OCI-LY3 (cell line): ENCODE measurements at regions not wholly inside any gene's neighbourhood (a gene's known extent, or its start where the extent isn't known, plus 50 kb on each side); places are given as distances from the start of the nearest gene placed in this dataset.

Experiments used
- H2AFZ ChIP-seq: fragments of 200-600, 300-600 bp; shearing (Covaris generic); 2 replicates; pipeline ENCODE4 v1.6.0; 2014; ENCODE audit warnings: antibody characterized with exemption, low read depth, low read length
- H3K27ac ChIP-seq: fragments of 200-600, 300-600 bp; sonication (generic); 2 replicates; pipeline ENCODE4 v1.5.1; 2014; ENCODE audit warnings: mild to moderate bottlenecking, low read length, moderate library complexity, mixed read lengths
- H3K27me3 ChIP-seq: fragments of 200-600, 300-600 bp; sonication (generic); 2 replicates; pipeline ENCODE4 v1.6.1; 2014; ENCODE audit warnings: low read depth, low read length, mixed read lengths
- H3K36me3 ChIP-seq: fragments of 200-600, 300-600 bp; sonication (generic); replicated peaks from 2 replicates; pipeline ENCODE3; 2014; ENCODE audit warnings: low read depth, low read length, mixed read lengths
- H3K4me1 ChIP-seq: fragments of 300-600, 200-600 bp; sonication (generic); 2 replicates; pipeline ENCODE4 v1.6.1; 2014; ENCODE audit warnings: low read length, mixed read lengths
- H3K4me2 ChIP-seq: fragments of 200-600, 300-600 bp; sonication (generic); 2 replicates; pipeline ENCODE4 v1.6.1; 2014; ENCODE audit warnings: low read length, mixed read lengths
- H3K4me3 ChIP-seq: fragments of 300-600, 200-600 bp; sonication (generic); 2 replicates; pipeline ENCODE4 v1.5.1; 2014; ENCODE audit warnings: antibody characterized with exemption, mild to moderate bottlenecking, low read length, moderate library complexity
- H3K79me2 ChIP-seq: fragments of 300-600, 200-600 bp; shearing (Covaris generic); 2 replicates; pipeline ENCODE4 v1.6.1; 2014; ENCODE audit warnings: mild to moderate bottlenecking, low read length, mixed read lengths
- H3K9ac ChIP-seq: fragments of 300-600, 200-600 bp; shearing (Covaris generic); 2 replicates; pipeline ENCODE4 v1.6.0; 2014; ENCODE audit warnings: mild to moderate bottlenecking, low read length, moderate library complexity
- H3K9me3 ChIP-seq: fragments of 200-600, 300-600 bp; shearing (Covaris generic); 2 replicates; pipeline ENCODE4 v1.6.1; 2014; ENCODE audit warnings: low read length, mixed read lengths; ENCODE audit not compliant: insufficient read depth
- H4K20me1 ChIP-seq: fragments of 200-600, 300-600 bp; sonication (generic); 2 replicates; pipeline ENCODE4 v1.6.1; 2016; ENCODE audit warnings: low read length, mixed read lengths; ENCODE audit not compliant: insufficient read depth
- EZH2phosphoT487 ChIP-seq: fragments of 200-600 bp; shearing (Covaris generic); IDR thresholded peaks from 2 replicates; pipeline ENCODE4 v1.6.1; 2018; ENCODE audit warnings: antibody characterized with exemption, mixed run types, low read depth
- TF ChIP-seq, protein P1 (sequence below): fragments of 200-600, 300-600 bp; sonication (generic); IDR thresholded peaks from 2 replicates; pipeline ENCODE4 v1.5.1; 2014; ENCODE audit warnings: antibody characterized with exemption, low read length, low read depth

DNA sequence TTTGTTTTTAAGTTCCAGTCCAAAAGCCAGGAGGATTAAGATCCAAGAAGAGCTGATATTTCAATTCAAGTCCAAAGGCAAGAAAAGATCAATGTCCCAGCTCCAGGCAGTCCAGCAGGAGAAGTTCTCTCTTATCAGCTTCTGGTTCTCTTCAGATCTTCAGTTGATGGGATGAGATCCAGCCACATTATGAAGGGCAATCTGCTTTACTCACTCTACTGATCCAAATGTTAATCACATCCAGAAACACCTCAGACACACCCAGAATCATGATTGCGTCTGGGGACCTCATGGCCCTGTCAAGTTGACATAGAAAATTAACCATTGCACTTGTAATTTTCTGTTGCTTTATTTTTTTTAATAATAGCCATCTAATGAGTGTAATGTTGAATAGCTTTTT is 178.4 kb downstream of the HERPUD2 start:
- TF ChIP-seq, protein P1, sequence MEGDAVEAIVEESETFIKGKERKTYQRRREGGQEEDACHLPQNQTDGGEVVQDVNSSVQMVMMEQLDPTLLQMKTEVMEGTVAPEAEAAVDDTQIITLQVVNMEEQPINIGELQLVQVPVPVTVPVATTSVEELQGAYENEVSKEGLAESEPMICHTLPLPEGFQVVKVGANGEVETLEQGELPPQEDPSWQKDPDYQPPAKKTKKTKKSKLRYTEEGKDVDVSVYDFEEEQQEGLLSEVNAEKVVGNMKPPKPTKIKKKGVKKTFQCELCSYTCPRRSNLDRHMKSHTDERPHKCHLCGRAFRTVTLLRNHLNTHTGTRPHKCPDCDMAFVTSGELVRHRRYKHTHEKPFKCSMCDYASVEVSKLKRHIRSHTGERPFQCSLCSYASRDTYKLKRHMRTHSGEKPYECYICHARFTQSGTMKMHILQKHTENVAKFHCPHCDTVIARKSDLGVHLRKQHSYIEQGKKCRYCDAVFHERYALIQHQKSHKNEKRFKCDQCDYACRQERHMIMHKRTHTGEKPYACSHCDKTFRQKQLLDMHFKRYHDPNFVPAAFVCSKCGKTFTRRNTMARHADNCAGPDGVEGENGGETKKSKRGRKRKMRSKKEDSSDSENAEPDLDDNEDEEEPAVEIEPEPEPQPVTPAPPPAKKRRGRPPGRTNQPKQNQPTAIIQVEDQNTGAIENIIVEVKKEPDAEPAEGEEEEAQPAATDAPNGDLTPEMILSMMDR, result no peak

DNA sequence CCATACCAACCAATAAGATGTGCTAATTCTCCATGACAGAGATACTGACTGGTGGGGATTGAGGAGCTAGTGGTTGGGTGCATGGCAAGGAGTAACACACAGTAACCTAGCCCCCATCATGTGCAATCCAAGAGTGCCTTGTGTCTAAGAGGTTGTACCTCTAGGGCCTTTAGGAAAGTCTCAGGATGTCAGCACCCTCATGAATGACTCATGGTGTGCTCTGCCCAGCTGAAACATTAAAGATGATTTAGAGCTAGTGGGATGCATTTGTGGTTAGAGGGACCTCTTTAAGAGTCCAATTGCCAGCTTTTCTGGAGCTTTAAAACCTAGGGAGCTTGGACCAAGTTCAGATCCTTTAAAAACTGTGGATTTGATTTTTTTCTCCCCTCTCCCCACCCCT is 181.1 kb downstream of the HERPUD2 start:
- no peak overlapping the region for H3K9ac ChIP-seq
- H3K4me2 ChIP-seq, result no peak overlapping the region
- H3K27me3 ChIP-seq, result peaks cover 34% of the 10 kb centered on the region
- H2AFZ ChIP-seq, result no peak overlapping the region
- TF ChIP-seq EZH2phosphoT487, result no peak
- TF ChIP-seq, protein P1, result no peak
- no peaks in the 10 kb centered on the region for H3K79me2 ChIP-seq
- H3K4me3 ChIP-seq, result no peak overlapping the region
- H3K9me3 ChIP-seq, result no peaks in the 10 kb centered on the region
- no peaks in the 10 kb centered on the region for H3K36me3 ChIP-seq
- no peak overlapping the region for H3K27ac ChIP-seq
- H4K20me1 ChIP-seq, result no peaks in the 10 kb centered on the region
- no peaks in the 10 kb centered on the region for H3K4me1 ChIP-seq

More for the DNA sequence above, 178.4 kb downstream of the HERPUD2 start:
- H3K79me2 ChIP-seq, result no peaks in the 10 kb centered on the region
- no peak overlapping the region for H3K4me3 ChIP-seq
- no peak overlapping the region for H3K9ac ChIP-seq
- H4K20me1 ChIP-seq, result no peaks in the 10 kb centered on the region
- H3K36me3 ChIP-seq, result no peaks in the 10 kb centered on the region
- peaks cover 32% of the 10 kb centered on the region for H3K27me3 ChIP-seq
- no peak overlapping the region for H3K4me2 ChIP-seq
- peaks cover 3% of the 10 kb centered on the region; the same call in 1 of the 2 replicates for H3K4me1 ChIP-seq
- H2AFZ ChIP-seq, result no peak overlapping the region
- no peaks in the 10 kb centered on the region for H3K9me3 ChIP-seq
- no peak overlapping the region for H3K27ac ChIP-seq

DNA sequence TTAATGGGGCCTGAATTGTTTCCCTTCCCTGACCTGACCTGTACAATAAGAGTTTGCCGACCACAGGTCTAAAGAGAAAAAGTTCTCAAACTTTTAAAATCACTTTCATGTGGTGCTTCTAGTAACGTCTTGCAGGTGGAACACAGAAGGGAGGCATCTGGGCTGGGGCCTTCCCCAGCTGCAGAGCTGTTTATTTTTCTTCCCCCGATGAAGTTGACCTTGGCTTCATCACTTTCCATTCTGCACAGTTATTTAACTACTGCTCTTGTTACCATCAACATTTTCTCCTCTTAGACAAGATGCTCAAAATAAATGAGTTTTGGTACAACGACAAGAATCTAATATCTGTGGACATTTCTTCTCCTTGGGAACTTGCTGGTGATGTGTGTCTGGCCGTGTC is 181.7 kb downstream of the HERPUD2 start:
- Histone ChIP-seq H3K9me3 (no peaks in the 10 kb centered on the region), H3K4me1 (no peaks in the 10 kb centered on the region), H3K27ac (no peak overlapping the region), H3K4me2 (no peak overlapping the region), H3K27me3 (peaks cover 28% of the 10 kb centered on the region), H3K36me3 (no peaks in the 10 kb centered on the region), H3K79me2 (no peaks in the 10 kb centered on the region), H3K4me3 (no peak overlapping the region), H3K9ac (no peak overlapping the region), H4K20me1 (no peaks in the 10 kb centered on the region), H2AFZ (no peak overlapping the region)
- TF ChIP-seq, protein P1, result no peak
- TF ChIP-seq EZH2phosphoT487, result no peak

DNA sequence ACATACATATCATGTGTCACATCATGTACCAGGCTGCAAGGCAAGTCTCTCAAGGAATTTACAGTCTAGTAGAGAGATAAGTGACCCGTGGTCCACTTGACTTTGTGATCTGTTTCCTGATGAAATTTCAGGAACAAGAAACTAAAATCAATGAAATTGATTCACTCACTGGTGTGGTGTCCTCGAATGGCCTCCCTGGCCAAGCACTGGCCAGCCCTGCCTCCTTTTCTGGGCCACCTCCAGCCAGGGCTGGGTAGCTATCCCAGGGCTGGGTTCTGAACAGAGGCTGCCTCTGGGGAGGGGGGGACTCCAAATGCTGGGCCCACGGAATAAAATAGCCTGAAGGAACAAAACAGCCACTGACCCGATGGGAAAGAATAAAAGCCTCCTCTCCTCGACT is 182.2 kb downstream of the HERPUD2 start:
- H3K4me1 ChIP-seq, result no peaks in the 10 kb centered on the region
- H3K4me2 ChIP-seq, result no peak overlapping the region

More for the DNA sequence above, 182.2 kb downstream of the HERPUD2 start:
- Histone ChIP-seq H3K9me3 (no peaks in the 10 kb centered on the region), H3K36me3 (no peaks in the 10 kb centered on the region), H3K27ac (no peak overlapping the region), H4K20me1 (no peaks in the 10 kb centered on the region), H3K27me3 (peaks cover 24% of the 10 kb centered on the region), H3K79me2 (no peaks in the 10 kb centered on the region), H2AFZ (no peak overlapping the region), H3K9ac (no peak overlapping the region), H3K4me3 (no peak overlapping the region)
- TF ChIP-seq, protein P1, result no peak
- no peak for TF ChIP-seq EZH2phosphoT487
